HEK293T (cell line): ENCODE measurements at regions not wholly inside any gene's neighbourhood (a gene's known extent, or its start where the extent isn't known, plus 50 kb on each side); places are given as distances from the start of the nearest gene placed in this dataset.

Experiments used
- CTCF ChIA-PET: fragments of 350-600 bp; formaldehyde crosslinking; extraction: SDS; loops from one replicate; lab custom pipeline; 2021; ENCODE audit warnings: antibody characterized with exemption, inconsistent platforms; lab: Yijun Ruan, JAX
- POLR2A ChIA-PET: fragments of 350-600 bp; formaldehyde crosslinking; extraction: SDS; loops from one replicate; lab custom pipeline; 2020; ENCODE audit warnings: antibody characterized with exemption, inconsistent platforms; lab: Yijun Ruan, JAX
- DNase-seq: peaks from one replicate; pipeline ENCODE4 v3.0.0; 2012; ENCODE audit warnings: mixed read lengths; ENCODE audit errors: extremely low spot score
- ARNT ChIP-seq: fragments of 450-650 bp; IDR thresholded peaks from 2 replicates; pipeline ENCODE4 v1.6.1; 2017; ENCODE audit warnings: mild to moderate bottlenecking
- BHLHE40 ChIP-seq: fragments of 450-650 bp; IDR thresholded peaks from 2 replicates; pipeline ENCODE4 v1.6.1; 2016; ENCODE audit warnings: mild to moderate bottlenecking, moderate library complexity, borderline replicate concordance
- CTBP1 ChIP-seq: fragments of 450-650 bp; IDR thresholded peaks from 2 replicates; pipeline ENCODE4 v1.6.1; 2016; ENCODE audit warnings: borderline replicate concordance
- ELF4 ChIP-seq: fragments of 450-650 bp; IDR thresholded peaks from 2 replicates; pipeline ENCODE4 v1.6.1; 2017; ENCODE audit warnings: antibody characterized with exemption
- FOXA1 ChIP-seq: fragments of 450-650 bp; IDR thresholded peaks from 2 replicates; pipeline ENCODE4 v1.6.1; 2016; ENCODE audit warnings: mild to moderate bottlenecking
- FOXK2 ChIP-seq: fragments of 450-650 bp; IDR thresholded peaks from 2 replicates; pipeline ENCODE4 v1.6.1; 2016; ENCODE audit warnings: mild to moderate bottlenecking
- FOXM1 ChIP-seq: fragments of 450-650 bp; IDR thresholded peaks from 2 replicates; pipeline ENCODE4 v1.6.1; 2017; ENCODE audit warnings: mild to moderate bottlenecking, borderline replicate concordance
- HDGF ChIP-seq: fragments of 450-650 bp; IDR thresholded peaks from 2 replicates; pipeline ENCODE4 v1.6.1; 2017; ENCODE audit warnings: antibody characterized with exemption, borderline replicate concordance
- L3MBTL2 ChIP-seq: fragments of 450-650 bp; conservative IDR thresholded peaks from 2 replicates; pipeline ENCODE4 v1.6.1; 2016; ENCODE audit warnings: mild to moderate bottlenecking
- LEF1 ChIP-seq: fragments of 450-650 bp; IDR thresholded peaks from 2 replicates; pipeline ENCODE4 v1.6.1; 2017; ENCODE audit warnings: mild to moderate bottlenecking, borderline replicate concordance
- NFRKB ChIP-seq: fragments of 450-650 bp; IDR thresholded peaks from 2 replicates; pipeline ENCODE4 v1.6.1; 2016; ENCODE audit warnings: mild to moderate bottlenecking, moderate library complexity
- PKNOX1 ChIP-seq: fragments of 450-650 bp; IDR thresholded peaks from 2 replicates; pipeline ENCODE4 v1.6.1; 2016
- SP1 ChIP-seq: fragments of 450-650 bp; IDR thresholded peaks from 2 replicates; pipeline ENCODE4 v1.6.1; 2017
- SUZ12 ChIP-seq: fragments of 450-650 bp; IDR thresholded peaks from 2 replicates; pipeline ENCODE4 v1.6.1; 2016; ENCODE audit warnings: mild to moderate bottlenecking
- TARDBP ChIP-seq: fragments of 450-650 bp; IDR thresholded peaks from 2 replicates; pipeline ENCODE4 v1.6.1; 2016
- ZNF384 ChIP-seq: fragments of 450-650 bp; IDR thresholded peaks from 2 replicates; pipeline ENCODE4 v1.6.1; 2016

- DNase-seq = no peak
- ChIA-PET POLR2A (no interaction called here), CTCF (no interaction called here)
- TF ChIP-seq NFRKB = no peak
Measured at GRCh38 chr5:89120719-89121118, 237.7 kb upstream of the MEF2C start.

- POLR2A ChIA-PET = no interaction called here
- CTCF ChIA-PET = no interaction called here
- DNase-seq = no peak
- TF ChIP-seq FOXM1 (no peak), ARNT (no peak)
Measured at GRCh38 chr5:89117124-89117644, 234.2 kb upstream of the MEF2C start.

- ChIA-PET POLR2A (no interaction called here), CTCF (interaction anchor here (0.7 kb wide), 1 partner anchor 1629 kb away, joined by 3 read pairs; no protein-coding TSS in a partner anchor)
- TF ChIP-seq HDGF (no peak), L3MBTL2 (no peak), FOXK2 (no peak), CTBP1 (no peak), SP1 (no peak), BHLHE40 (no peak), LEF1 (no peak), FOXA1 (no peak), SUZ12 (no peak), FOXM1 (no peak)
- DNase-seq = no peak
Measured at GRCh38 chr5:89110916-89111646, 228.1 kb upstream of the MEF2C start.

- ChIA-PET POLR2A (no interaction called here), CTCF (no interaction called here)
- no peak for DNase-seq
- TF ChIP-seq ELF4 (no peak), SUZ12 (no peak), TARDBP (no peak), NFRKB (no peak), ARNT (no peak), ZNF384 (no peak), HDGF (no peak), BHLHE40 (no peak), FOXK2 (no peak), SP1 (no peak), PKNOX1 (no peak), FOXA1 (no peak), CTBP1 (no peak), FOXM1 (no peak), LEF1 (no peak), L3MBTL2 (no peak)
Measured at GRCh38 chr5:89106480-89106879, 223.5 kb upstream of the MEF2C start.

GRCh38 chr5:89105836-89106235 is 222.9 kb upstream of the MEF2C start:
- TF ChIP-seq ZNF384 = no peak
- TF ChIP-seq SUZ12 = no peak
- TF ChIP-seq SP1 = no peak
- no peak for TF ChIP-seq TARDBP
- TF ChIP-seq PKNOX1 = no peak
- TF ChIP-seq NFRKB = no peak
- TF ChIP-seq ARNT = no peak
- TF ChIP-seq FOXM1 = no peak
- no peak for TF ChIP-seq FOXK2
- TF ChIP-seq HDGF = no peak
- TF ChIP-seq LEF1 = no peak
- no peak for TF ChIP-seq ELF4
- no peak for TF ChIP-seq BHLHE40
- TF ChIP-seq FOXA1 = no peak
- ChIA-PET POLR2A (no interaction called here), CTCF (no interaction called here)
- no peak for DNase-seq

GRCh38 chr5:89105171-89105695 is 222.2 kb upstream of the MEF2C start:
- POLR2A ChIA-PET = no interaction called here
- CTCF ChIA-PET = no interaction called here
- TF ChIP-seq LEF1 = no peak
- TF ChIP-seq ZNF384 = no peak
- no peak for TF ChIP-seq FOXM1
- no peak for TF ChIP-seq ARNT
- no peak for TF ChIP-seq SP1
- TF ChIP-seq CTBP1 = no peak
- no peak for TF ChIP-seq ELF4
- TF ChIP-seq NFRKB = no peak
- no peak for TF ChIP-seq L3MBTL2
- no peak for TF ChIP-seq BHLHE40
- no peak for TF ChIP-seq PKNOX1
- TF ChIP-seq SUZ12 = no peak
- no peak for DNase-seq
